ENCODE measurements at regions not wholly inside any gene's neighbourhood (a gene's known extent, or its start where the extent isn't known, plus 50 kb on each side); places are given as distances from the start of the nearest gene placed in this dataset.

- TF ChIP-seq, protein P1, sequence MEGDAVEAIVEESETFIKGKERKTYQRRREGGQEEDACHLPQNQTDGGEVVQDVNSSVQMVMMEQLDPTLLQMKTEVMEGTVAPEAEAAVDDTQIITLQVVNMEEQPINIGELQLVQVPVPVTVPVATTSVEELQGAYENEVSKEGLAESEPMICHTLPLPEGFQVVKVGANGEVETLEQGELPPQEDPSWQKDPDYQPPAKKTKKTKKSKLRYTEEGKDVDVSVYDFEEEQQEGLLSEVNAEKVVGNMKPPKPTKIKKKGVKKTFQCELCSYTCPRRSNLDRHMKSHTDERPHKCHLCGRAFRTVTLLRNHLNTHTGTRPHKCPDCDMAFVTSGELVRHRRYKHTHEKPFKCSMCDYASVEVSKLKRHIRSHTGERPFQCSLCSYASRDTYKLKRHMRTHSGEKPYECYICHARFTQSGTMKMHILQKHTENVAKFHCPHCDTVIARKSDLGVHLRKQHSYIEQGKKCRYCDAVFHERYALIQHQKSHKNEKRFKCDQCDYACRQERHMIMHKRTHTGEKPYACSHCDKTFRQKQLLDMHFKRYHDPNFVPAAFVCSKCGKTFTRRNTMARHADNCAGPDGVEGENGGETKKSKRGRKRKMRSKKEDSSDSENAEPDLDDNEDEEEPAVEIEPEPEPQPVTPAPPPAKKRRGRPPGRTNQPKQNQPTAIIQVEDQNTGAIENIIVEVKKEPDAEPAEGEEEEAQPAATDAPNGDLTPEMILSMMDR (IDR thresholded peaks at IDR 0.05) = no peak
- TF ChIP-seq EP300 (IDR thresholded peaks at IDR 0.05) = no peak
Observed at GRCh38 chr2:120606931-120607330, 128.7 kb upstream of the GLI2 start.

Measured in gastroesophageal sphincter (tissue), 3 donors.